ENCODE measurements at regions not wholly inside any gene's neighbourhood (a gene's known extent, or its start where the extent isn't known, plus 50 kb on each side); places are given as distances from the start of the nearest gene placed in this dataset.

GRCh38 chr5:154583671-154584177 lies 105.7 kb upstream of the HAND1 start (continued):
- no peak for TF ChIP-seq POLR2A (IDR thresholded peaks at IDR 0.05; ENCODE audit: borderline replicate concordance, extremely low read depth, insufficient read depth, insufficient read length)

GRCh38 chr5:154580422-154580821 lies 102.4 kb upstream of the HAND1 start:
- peaks cover 11 to 46% of the 10 kb centered on the region in 2 experiments; a peak in 3 of 4 replicates for H3K4me1 ChIP-seq (ENCODE audit: control insufficient read depth in 1 of 2, insufficient read depth in 2 of 2, low read length in 2 of 2)
- no peak for TF ChIP-seq CTCF (IDR thresholded peaks at IDR 0.05 in 2 of 3, conservative IDR thresholded peaks at IDR 0.05 in 1 of 3; ENCODE audit: borderline replicate concordance in 1 of 3, insufficient read depth in 1 of 3, low read depth in 2 of 3, low read length in 2 of 3)
- no peak for TF ChIP-seq RAD21 (IDR thresholded peaks at IDR 0.05; ENCODE audit: low read depth)
- TF ChIP-seq SIN3A (IDR thresholded peaks at IDR 0.05; ENCODE audit: low read depth), result no peak
- no peak for TF ChIP-seq ATF3 (IDR thresholded peaks at IDR 0.05)
- no peak for TF ChIP-seq POLR2A (IDR thresholded peaks at IDR 0.05; ENCODE audit: borderline replicate concordance, extremely low read depth, insufficient read depth, insufficient read length)
- no peak for TF ChIP-seq FOSL1 (IDR thresholded peaks at IDR 0.05; ENCODE audit: low read depth)
- no peak for TF ChIP-seq JUND (IDR thresholded peaks at IDR 0.05)
- TF ChIP-seq ELF1 (IDR thresholded peaks at IDR 0.05; ENCODE audit: borderline replicate concordance, low read depth), result no peak
- no peak for TF ChIP-seq EZH2 (IDR thresholded peaks at IDR 0.05)
- no peak for TF ChIP-seq CBX3 (IDR thresholded peaks at IDR 0.05; ENCODE audit: low read depth)
- TF ChIP-seq REST (IDR thresholded peaks at IDR 0.05; ENCODE audit: low read depth), result no peak
- TF ChIP-seq EGR1 (IDR thresholded peaks at IDR 0.05; ENCODE audit: low read depth), result no peak
- TF ChIP-seq ZBTB33 (IDR thresholded peaks at IDR 0.05; ENCODE audit: extremely low read depth, insufficient replicate concordance, low read length), result no peak
- intact Hi-C loops (cut with micrococcal nuclease), result no loop called here
- no peaks in the 10 kb centered on the region for H3K79me2 ChIP-seq (ENCODE audit: insufficient read depth, low read length)
- H3K27ac ChIP-seq (ENCODE audit: low read depth, low read length), result no peak overlapping the region
- no peak overlapping the region for H3K4me2 ChIP-seq (ENCODE audit: low read length)
- H3K36me3 ChIP-seq (ENCODE audit: control insufficient read depth in 1 of 2, insufficient read depth in 2 of 2, low read length in 2 of 2), result no peaks in the 10 kb centered on the region
- H3K9me2 ChIP-seq (ENCODE audit: insufficient read depth), result no peaks in the 10 kb centered on the region
- CTCF ChIA-PET, result no interaction called here
- no peak for ATAC-seq
- RAD21 ChIA-PET (ENCODE audit: low non-redundant PET in 1 of 2, low total read pairs in 2 of 2, uncharacterized antibody in 2 of 2, unreplicated experiment in 2 of 2), result no interaction called here
- BruUV-seq (replicated peaks), result no TSS peak
- no peaks in the 10 kb centered on the region for H4K20me1 ChIP-seq (ENCODE audit: insufficient read depth)
- no peak overlapping the region for H3K4me3 ChIP-seq (replicated peaks in 1 of 2; ENCODE audit: low read depth in 1 of 2, low read length in 2 of 2)
- no peaks in the 10 kb centered on the region for H3K27me3 ChIP-seq (ENCODE audit: insufficient read depth, low read length)
- DNase-seq (ENCODE audit: low read depth, low spot score), result no peak
- no peak overlapping the region for H3K9ac ChIP-seq (ENCODE audit: low read length)
- POLR2A ChIA-PET, result no interaction called here
- H3K9me3 ChIP-seq (ENCODE audit: control insufficient read depth in 1 of 2, insufficient read depth in 1 of 2, low read depth in 1 of 2, low read length in 2 of 2), result no peaks in the 10 kb centered on the region
- H2AFZ ChIP-seq (ENCODE audit: low read depth, low read length, poor library complexity, severe bottlenecking), result no peak overlapping the region
